Heart right ventricle (tissue), 16 donors: ENCODE measurements at regions not wholly inside any gene's neighbourhood (a gene's known extent, or its start where the extent isn't known, plus 50 kb on each side); places are given as distances from the start of the nearest gene placed in this dataset.

Source experiments
- ATAC-seq, 8 donors: fragments of 200-7000 bp; cut with Tn5 transposase; one replicate each; pipeline ENCODE4 v1.9.1; 2020; ENCODE audit warnings: mild to moderate bottlenecking in 8 of 8, moderate library complexity in 8 of 8, moderate number of reproducible peaks in 1 of 8
- DNase-seq, 2 donors: peaks; one replicate each; pipeline ENCODE4 v3.0.0-alpha.2; 2020
- H3K27ac ChIP-seq, 10 donors: fragments of 200-600 bp; sonication (generic) in 2 of 10; one replicate each; pipeline versions ENCODE4 v1.5.0 to v1.8.0; 2020 to 2022; ENCODE audit warnings: mild to moderate bottlenecking in 3 of 10
- H3K27me3 ChIP-seq, 7 donors: fragments of 200-600 bp; one replicate each; pipeline ENCODE4 v1.8.0; 2021 to 2022; ENCODE audit warnings: mild to moderate bottlenecking in 2 of 7
- H3K36me3 ChIP-seq, 9 donors: fragments of 200-600 bp; sonication (generic) in 1 of 9; one replicate each; pipeline versions ENCODE4 v1.5.0 to v1.8.0; 2020 to 2022; ENCODE audit warnings: mild to moderate bottlenecking in 2 of 9
- H3K4me1 ChIP-seq, 9 donors: fragments of 200-600 bp; sonication (generic) in 1 of 9; one replicate each; pipeline versions ENCODE4 v1.5.0 to v1.8.0; 2020 to 2022; ENCODE audit warnings: mild to moderate bottlenecking in 4 of 9
- H3K4me3 ChIP-seq, 10 donors: fragments of 200-600 bp; sonication (generic) in 2 of 10; one replicate each; pipeline versions ENCODE4 v1.5.0 to v1.8.0; 2020 to 2022; ENCODE audit warnings: mild to moderate bottlenecking in 7 of 10, moderate library complexity in 2 of 10
- H3K9me3 ChIP-seq, 11 donors: fragments of 200-600 bp in 10 of 11; sonication (generic) in 2 of 11; one replicate each; pipeline versions ENCODE4 v1.5.0 to v1.8.0; 2013 to 2022; ENCODE audit warnings: mild to moderate bottlenecking in 2 of 11, control low read depth in 1 of 11, moderate library complexity in 1 of 11
- CTCF ChIP-seq, 9 donors: fragments of 200-600 bp; sonication (generic) in 2 of 9; IDR thresholded peaks; one replicate each; pipeline versions ENCODE4 v1.5.0 to v1.8.0; 2021 to 2022; ENCODE audit warnings: antibody characterized with exemption in 9 of 9, mild to moderate bottlenecking in 5 of 9, moderate library complexity in 1 of 9
- WGBS, 2 donors: extraction: QIAGEN DNeasy Blood & Tissue Kit; methylation state at CpG; one replicate each; pipeline ENCODE4 v1.1.7; 2013; ENCODE audit warnings: inconsistent platforms in 1 of 2; 5-methylcytosine and 5-hydroxymethylcytosine counted together
- intact Hi-C, 10 donors: fragments of 100-400 bp; cut with DNase I; formaldehyde crosslinking; loops; one replicate each; pipeline versions ENCODE4 v1.11.1 to v1.14.2; 2022
- donor health status: Arrhythmogenic right ventricular cardiomyopathy.
- donor health status: ischemic (EF 13 %, LVEDD 7.1; RV severe dilation, severe dysfunction).
- donor health status: healthy with polysubstance abuse.
- donor health status: DM: no; HTN: yes; CAD: no.
- donor health status: DM: no; HTN: no; CAD: no.
- donor health status: ischemic (EF 25% LVEDD 6.9; RV normal size, moderate dysfunction).
- donor health status: ischemic (EF 25% LVEDD 5.7; RV mildly dilated, moderate dysfunction).
- donor health status: healthy.
- donor health status: DM: yes; HTN: yes; CAD: no.
- donor health status: Ischemic cardiomyopathy.
- donor health status: ischemic (EF 35%, LVEDD 5.7; RV mildly dilated, moderate dysfunction).
- donor health status: nonischemic (EF 11% LVEDD 7.7; RV severe dilation, severe dysfunction).
- donor health status: DM: yes; HTN: yes; CAD: no.
- donor health status: PGD.
- donor health status: ischemic (EF 29% LVEDD 5.4; RV normal size, mild dysfunction).
- donor health status: nonischemic (EF 23%, LVEDD 6.1; RV moderate dilation, normal function).

GRCh38 chr4:136644279-136644678, 888.0 kb downstream of the PCDH18 start:
- intact Hi-C loops, result no loop called here
- TF ChIP-seq CTCF (IDR thresholded peaks at IDR 0.05), result no peak
- Histone ChIP-seq H3K9me3 (no peaks in the 10 kb centered on the region), H3K36me3 (no peaks in the 10 kb centered on the region), H3K4me1 (no peaks in the 10 kb centered on the region), H3K27ac (no peak overlapping the region), H3K4me3 (no peak overlapping the region), H3K27me3 (no peaks in the 10 kb centered on the region)
- DNase-seq (no peak), ATAC-seq (no peak)

DNA sequence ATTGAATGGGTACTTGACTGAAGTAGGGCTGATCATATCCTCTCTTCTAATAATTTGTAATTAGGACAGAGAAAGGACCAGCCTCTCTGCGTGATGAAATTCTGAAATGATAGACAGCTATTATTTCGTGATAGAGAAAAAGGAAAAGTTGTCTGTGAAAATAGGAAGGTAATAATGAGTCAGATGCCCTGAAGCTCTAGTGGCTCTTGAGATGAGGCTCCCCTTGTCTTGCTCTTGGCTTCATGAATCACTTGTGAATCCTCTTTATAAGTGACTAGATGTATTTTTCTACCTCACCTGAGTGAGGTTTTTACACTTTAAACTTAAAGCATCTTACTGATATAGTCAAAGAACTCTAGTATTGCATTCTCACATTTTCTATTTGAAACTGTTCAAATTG, 888.9 kb downstream of the PCDH18 start:
- Histone ChIP-seq H3K4me3 (no peak overlapping the region), H3K9me3 (no peaks in the 10 kb centered on the region), H3K27ac (no peak overlapping the region), H3K27me3 (no peaks in the 10 kb centered on the region), H3K4me1 (no peaks in the 10 kb centered on the region), H3K36me3 (no peaks in the 10 kb centered on the region)
- no peak for ATAC-seq
- intact Hi-C loops, result no loop called here
- TF ChIP-seq CTCF (IDR thresholded peaks at IDR 0.05), result no peak
- WGBS, 2 donors, result 88 to 89% methylated on average over 2 of the region's 2 CpGs
- DNase-seq, result no peak

- 64 to 75% methylated on average over 9 of the region's 9 CpGs for WGBS, 2 donors
- Histone ChIP-seq H3K9me3 (no peaks in the 10 kb centered on the region), H3K36me3 (no peaks in the 10 kb centered on the region), H3K27ac (no peak overlapping the region), H3K27me3 (no peaks in the 10 kb centered on the region), H3K4me3 (no peak overlapping the region), H3K4me1 (no peaks in the 10 kb centered on the region)
- peak in 4 of 9 donors; percentile 16 to 27 (median 24) for TF ChIP-seq CTCF (IDR thresholded peaks at IDR 0.05)
- DNase-seq (no peak), ATAC-seq (no peak)
- intact Hi-C loops, result no loop called here
Measured at GRCh38 chr4:136637071-136637777, 895.1 kb downstream of the PCDH18 start.

DNA sequence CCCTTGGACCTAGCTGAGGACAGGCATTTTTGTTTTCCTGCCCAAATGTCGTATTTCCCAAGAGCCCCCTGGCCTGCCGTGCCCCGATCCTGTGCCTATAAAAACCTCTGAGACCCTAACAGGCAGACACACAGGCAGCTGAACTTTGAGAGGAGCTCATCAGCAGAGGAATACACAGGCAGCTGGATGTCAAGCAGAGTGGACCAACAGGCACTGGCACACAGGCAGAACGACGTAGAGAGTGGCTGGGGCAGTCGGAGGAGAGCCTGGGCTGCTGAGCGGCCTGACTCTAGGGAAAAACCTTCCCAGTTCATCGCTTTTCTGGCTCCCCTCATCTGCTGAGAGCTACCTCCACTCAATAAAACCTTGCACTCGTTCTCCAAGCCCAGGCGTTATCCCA, 896.1 kb downstream of the PCDH18 start:
- Histone ChIP-seq H3K27me3 (no peaks in the 10 kb centered on the region), H3K36me3 (no peaks in the 10 kb centered on the region), H3K27ac (no peak overlapping the region), H3K4me3 (no peak overlapping the region), H3K9me3 (no peaks in the 10 kb centered on the region), H3K4me1 (no peaks in the 10 kb centered on the region)
- ATAC-seq, result no peak
- intact Hi-C loops, result no loop called here
- no peak for TF ChIP-seq CTCF (IDR thresholded peaks at IDR 0.05)
- DNase-seq, result no peak
- 88 to 90% methylated on average over 10 of the region's 10 CpGs for WGBS, 2 donors
